Right lobe of liver (tissue), 4 donors: ENCODE measurements at regions not wholly inside any gene's neighbourhood (a gene's known extent, or its start where the extent isn't known, plus 50 kb on each side); places are given as distances from the start of the nearest gene placed in this dataset.

ENCODE experiments used
- CTCF ChIP-seq, 4 donors: fragments of 200-600 bp in 3 of 4; fragments of 450-650 bp in 1 of 4; IDR thresholded peaks; one replicate each; pipeline versions ENCODE4 v1.5.1 to v1.8.0; 2016 to 2022; ENCODE audit warnings: antibody characterized with exemption in 4 of 4, mild to moderate bottlenecking in 2 of 4
- POLR2A ChIP-seq: fragments of 450-650 bp; IDR thresholded peaks from one replicate; pipeline ENCODE4 v1.6.1; 2017; ENCODE audit warnings: antibody characterized with exemption, mild to moderate bottlenecking
- donor health status: DM: no; HTN: no; CAD: no.
- donor health status: DM: no; HTN: no; CAD: no.
- donor health status: DM: no; HTN: yes; CAD: no.

- TF ChIP-seq CTCF (IDR thresholded peaks at IDR 0.05) (no peak), POLR2A (no peak)
These were observed 1089.3 kb downstream of the SUCLG1 start for GRCh38 chr2:83369601-83370418.
